ENCODE measurements at regions not wholly inside any gene's neighbourhood (a gene's known extent, or its start where the extent isn't known, plus 50 kb on each side); places are given as distances from the start of the nearest gene placed in this dataset.
"Not testable (repeated sequence)": the region's sequence is repeated elsewhere in the genome, so short reads cannot be mapped to it uniquely, and the experiment has no call there.

DNA sequence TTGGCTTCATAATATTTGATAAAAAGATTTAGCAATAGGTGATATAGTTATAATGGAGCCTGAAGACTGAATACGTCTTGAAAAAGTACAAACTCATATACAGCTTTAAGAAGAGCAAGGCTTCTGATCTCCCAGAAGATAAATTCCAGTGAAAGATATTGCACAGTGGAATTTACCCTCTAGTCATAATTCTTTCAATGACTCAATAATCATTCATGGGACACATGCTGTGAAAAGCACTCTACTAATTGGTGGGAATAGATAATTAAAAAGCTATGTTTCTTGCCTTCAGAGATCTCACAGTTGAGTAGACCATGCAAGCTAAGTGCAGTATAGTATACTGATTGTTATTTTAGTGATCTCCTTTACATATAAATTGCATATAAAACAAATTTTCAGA, 538.6 kb upstream of the CYLC2 start:
- WGBS, 2 donors (ENCODE audit: low coverage in 1 of 2): 72 to 82% methylated on average over 1 of the region's 1 CpG
- Histone ChIP-seq H3K9me3 (no peaks in the 10 kb centered on the region), H3K27me3 (no peaks in the 10 kb centered on the region), H3K27ac (no peak overlapping the region), H3K36me3 (no peaks in the 10 kb centered on the region), H3K4me3 (no peak overlapping the region), H3K4me1 (no peaks in the 10 kb centered on the region)
- ATAC-seq: no peak
- no peak for TF ChIP-seq EP300 (IDR thresholded peaks at IDR 0.05)
- no peak for TF ChIP-seq CTCF (IDR thresholded peaks at IDR 0.05)
- no peak for TF ChIP-seq POLR2AphosphoS5 (IDR thresholded peaks at IDR 0.05)
- no peak for TF ChIP-seq POLR2A (IDR thresholded peaks at IDR 0.05)

- Histone ChIP-seq H3K36me3 (no peaks in the 10 kb centered on the region), H3K4me3 (no peak overlapping the region), H3K4me1 (no peaks in the 10 kb centered on the region), H3K9me3 (peaks cover 0 to 7% (median 0%) of the 10 kb centered on the region in 3 donors), H3K27ac (no peak overlapping the region), H3K27me3 (no peaks in the 10 kb centered on the region)
- 33 to 40% methylated on average over 1 of the region's 1 CpG for WGBS, 2 donors (ENCODE audit: low coverage in 1 of 2)
- TF ChIP-seq POLR2A (IDR thresholded peaks at IDR 0.05): no peak
- no peak for TF ChIP-seq CTCF (IDR thresholded peaks at IDR 0.05)
- TF ChIP-seq EP300 (IDR thresholded peaks at IDR 0.05): no peak
- no peak for TF ChIP-seq POLR2AphosphoS5 (IDR thresholded peaks at IDR 0.05)
- ATAC-seq: no peak
These were observed 549.2 kb upstream of the CYLC2 start for GRCh38 chr9:102445906-102446305.

- Histone ChIP-seq H3K27me3 (no peaks in the 10 kb centered on the region), H3K4me3 (no peak overlapping the region), H3K27ac (no peak overlapping the region), H3K4me1 (no peaks in the 10 kb centered on the region), H3K36me3 (no peaks in the 10 kb centered on the region), H3K9me3 (peaks cover 0 to 7% (median 0%) of the 10 kb centered on the region in 3 donors)
- ATAC-seq: no peak
- TF ChIP-seq POLR2AphosphoS5 (IDR thresholded peaks at IDR 0.05): no peak
- WGBS, 2 donors (ENCODE audit: low coverage in 1 of 2): 73 to 90% methylated on average over 1 of the region's 1 CpG
These were observed 549.9 kb upstream of the CYLC2 start for GRCh38 chr9:102445181-102445747.

DNA sequence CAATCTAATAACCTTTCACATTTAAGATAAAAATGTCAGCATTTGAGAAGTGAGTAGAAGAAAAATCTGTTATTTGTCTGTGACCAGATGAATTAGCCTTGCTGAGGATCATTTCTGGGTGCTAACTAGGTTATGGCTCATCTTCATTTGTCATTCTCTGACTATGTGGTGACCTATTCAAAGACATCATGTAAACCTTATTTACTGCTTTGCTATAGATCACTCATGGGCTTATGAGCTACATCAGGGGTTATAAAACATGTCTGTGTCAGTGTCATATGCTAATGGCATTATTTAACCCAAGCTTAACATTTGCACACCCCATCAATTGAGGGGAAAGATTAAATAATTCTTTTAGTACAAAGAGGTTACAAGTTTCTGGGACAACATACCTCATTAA, 555.5 kb upstream of the CYLC2 start:
- no peak for TF ChIP-seq POLR2AphosphoS5 (IDR thresholded peaks at IDR 0.05)
- no peak for TF ChIP-seq POLR2A (IDR thresholded peaks at IDR 0.05)
- no peak for TF ChIP-seq EP300 (IDR thresholded peaks at IDR 0.05)
- no peak for TF ChIP-seq CTCF (IDR thresholded peaks at IDR 0.05)
- H3K4me1 ChIP-seq: no peaks in the 10 kb centered on the region
- no peak overlapping the region for H3K27ac ChIP-seq
- H3K27me3 ChIP-seq: no peaks in the 10 kb centered on the region
- no peak for ATAC-seq
- H3K4me3 ChIP-seq: no peak overlapping the region
- no peaks in the 10 kb centered on the region for H3K9me3 ChIP-seq
- no peaks in the 10 kb centered on the region for H3K36me3 ChIP-seq

- not testable (repeated sequence) for H3K9me3 ChIP-seq, H3K4me3 ChIP-seq, ATAC-seq, H3K27me3 ChIP-seq, H3K36me3 ChIP-seq, H3K4me1 ChIP-seq, H3K27ac ChIP-seq
- 89 to 95% methylated on average over 7 to 10 of the region's 13 CpGs for WGBS, 2 donors (ENCODE audit: low coverage in 1 of 2)
These were observed 558.5 kb upstream of the CYLC2 start for GRCh38 chr9:102436599-102436998.

- ATAC-seq: no peak
- no peaks in the 10 kb centered on the region for H3K36me3 ChIP-seq
- WGBS, 2 donors (ENCODE audit: low coverage in 1 of 2): 63 to 71% methylated on average over 3 of the region's 3 CpGs
These were observed 559.7 kb upstream of the CYLC2 start for GRCh38 chr9:102435427-102435826.

More at GRCh38 chr9:102435427-102435826, 559.7 kb upstream of the CYLC2 start:
- no peaks in the 10 kb centered on the region for H3K4me1 ChIP-seq
- H3K4me3 ChIP-seq: no peak overlapping the region
- TF ChIP-seq CTCF (IDR thresholded peaks at IDR 0.05): no peak
- no peak for TF ChIP-seq EP300 (IDR thresholded peaks at IDR 0.05)
- TF ChIP-seq POLR2AphosphoS5 (IDR thresholded peaks at IDR 0.05): no peak
- no peak for TF ChIP-seq POLR2A (IDR thresholded peaks at IDR 0.05)
- H3K27me3 ChIP-seq: no peaks in the 10 kb centered on the region
- H3K27ac ChIP-seq: no peak overlapping the region
- no peaks in the 10 kb centered on the region for H3K9me3 ChIP-seq
